Testis (tissue), 2 donors: ENCODE measurements at regions not wholly inside any gene's neighbourhood (a gene's known extent, or its start where the extent isn't known, plus 50 kb on each side); places are given as distances from the start of the nearest gene placed in this dataset.

ENCODE experiments used
- POLR2A ChIP-seq: fragments of 450-650 bp; IDR thresholded peaks from one replicate; pipeline ENCODE4 v1.6.1; 2017; ENCODE audit warnings: antibody characterized with exemption, mild to moderate bottlenecking, moderate library complexity
- TF ChIP-seq, protein P1 (sequence below), 3 experiments: fragments of 450-650 bp in 2 of 3; fragments of 200-600 bp in 1 of 3; sonication (generic) in 1 of 3; IDR thresholded peaks; one replicate each; pipeline ENCODE4 v1.5.1; 2016 to 2019; ENCODE audit warnings: antibody characterized with exemption in 3 of 3, mild to moderate bottlenecking in 2 of 3, moderate library complexity in 1 of 3

DNA sequence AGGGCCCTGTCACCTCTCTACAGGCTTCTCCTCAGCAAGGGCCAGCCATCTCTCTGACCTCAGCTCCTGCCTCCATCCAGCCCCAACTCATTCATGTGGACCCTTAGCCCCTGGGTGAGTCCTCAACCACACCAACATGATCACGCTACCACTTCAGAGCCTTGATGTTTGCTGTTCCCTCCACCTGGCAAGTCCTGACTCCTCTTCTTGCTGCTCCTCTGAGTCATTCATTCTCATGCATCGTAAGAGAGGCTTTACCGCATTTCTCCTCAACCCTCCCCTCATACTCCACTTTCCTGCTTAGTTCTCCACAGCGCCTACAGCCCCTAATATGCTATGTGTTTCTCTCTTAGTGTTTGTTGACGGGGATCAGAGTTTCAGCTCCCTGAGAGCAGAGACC, 99.9 kb downstream of the C17orf67 start:
- TF ChIP-seq, protein P1, sequence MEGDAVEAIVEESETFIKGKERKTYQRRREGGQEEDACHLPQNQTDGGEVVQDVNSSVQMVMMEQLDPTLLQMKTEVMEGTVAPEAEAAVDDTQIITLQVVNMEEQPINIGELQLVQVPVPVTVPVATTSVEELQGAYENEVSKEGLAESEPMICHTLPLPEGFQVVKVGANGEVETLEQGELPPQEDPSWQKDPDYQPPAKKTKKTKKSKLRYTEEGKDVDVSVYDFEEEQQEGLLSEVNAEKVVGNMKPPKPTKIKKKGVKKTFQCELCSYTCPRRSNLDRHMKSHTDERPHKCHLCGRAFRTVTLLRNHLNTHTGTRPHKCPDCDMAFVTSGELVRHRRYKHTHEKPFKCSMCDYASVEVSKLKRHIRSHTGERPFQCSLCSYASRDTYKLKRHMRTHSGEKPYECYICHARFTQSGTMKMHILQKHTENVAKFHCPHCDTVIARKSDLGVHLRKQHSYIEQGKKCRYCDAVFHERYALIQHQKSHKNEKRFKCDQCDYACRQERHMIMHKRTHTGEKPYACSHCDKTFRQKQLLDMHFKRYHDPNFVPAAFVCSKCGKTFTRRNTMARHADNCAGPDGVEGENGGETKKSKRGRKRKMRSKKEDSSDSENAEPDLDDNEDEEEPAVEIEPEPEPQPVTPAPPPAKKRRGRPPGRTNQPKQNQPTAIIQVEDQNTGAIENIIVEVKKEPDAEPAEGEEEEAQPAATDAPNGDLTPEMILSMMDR (IDR thresholded peaks at IDR 0.05), result no peak
- TF ChIP-seq POLR2A, result no peak
